IMR-90 (cell line): ENCODE measurements at regions not wholly inside any gene's neighbourhood (a gene's known extent, or its start where the extent isn't known, plus 50 kb on each side); places are given as distances from the start of the nearest gene placed in this dataset.

Experiments
- ATAC-seq: fragments of 200-7000 bp; cut with Tn5 transposase; 2 replicates; pipeline ENCODE4 v1.9.1; 2020; ENCODE audit warnings: low read depth, mild to moderate bottlenecking, moderate library complexity
- BruUV-seq: library from RNA; stranded (reverse); fragments of 400-500 nt; replicated peaks from 2 replicates; lab custom pipeline; 2021; lab: Mats Ljungman, UMichigan
- CTCF ChIA-PET: fragments of 300-600 bp; formaldehyde crosslinking; extraction: SDS; loops from one replicate; lab custom pipeline; 2021; ENCODE audit warnings: antibody characterized with exemption; lab: Yijun Ruan, JAX
- POLR2A ChIA-PET: fragments of 300-600 bp; sonication (Branson Sonifier 250); formaldehyde crosslinking; loops from one replicate; lab custom pipeline; 2022; ENCODE audit warnings: antibody characterized with exemption; ENCODE audit not compliant: unreplicated experiment; lab: Charles Lee
- DNase-seq: peaks from one replicate; pipeline ENCODE4 v3.0.0; 2013
- H2AFZ ChIP-seq: replicated peaks from 2 replicates; pipeline ENCODE3; 2013; ENCODE audit warnings: low read length, mild to moderate bottlenecking; ENCODE audit not compliant: poor library complexity
- H2AK5ac ChIP-seq: 2 replicates; pipeline ENCODE4 v1.6.1; 2013; ENCODE audit warnings: low read depth, low read length, inconsistent platforms
- H2AK9ac ChIP-seq: replicated peaks from 2 replicates; pipeline ENCODE3; 2013; ENCODE audit warnings: mild to moderate bottlenecking, low read depth, low read length, moderate library complexity; ENCODE audit not compliant: poor library complexity
- H2BK120ac ChIP-seq: 2 replicates; pipeline ENCODE4 v1.6.1; 2013; ENCODE audit warnings: low read depth, low read length, inconsistent platforms
- H2BK15ac ChIP-seq: 3 replicates; pipeline ENCODE4 v1.6.1; 2013; ENCODE audit warnings: low read depth, low read length, inconsistent platforms
- H2BK20ac ChIP-seq: 2 replicates; pipeline ENCODE4 v1.6.1; 2013; ENCODE audit warnings: low read depth, mild to moderate bottlenecking, inconsistent platforms, low read length, moderate library complexity
- H2BK5ac ChIP-seq: 2 replicates; pipeline ENCODE4 v1.6.1; 2013; ENCODE audit warnings: mild to moderate bottlenecking, low read depth, low read length, inconsistent platforms; ENCODE audit not compliant: poor library complexity, severe bottlenecking
- H3K14ac ChIP-seq: replicated peaks from 2 replicates; pipeline ENCODE4 v1.6.1; 2013; ENCODE audit warnings: low read depth, low read length, inconsistent platforms
- H3K18ac ChIP-seq: 2 replicates; pipeline ENCODE4 v1.6.1; 2013; ENCODE audit warnings: low read depth, low read length, control low read depth
- H3K23ac ChIP-seq: 2 replicates; pipeline ENCODE4 v1.6.1; 2013; ENCODE audit warnings: low read depth, low read length, inconsistent platforms
- H3K27ac ChIP-seq: 2 replicates; pipeline ENCODE4 v1.5.1; 2013; ENCODE audit warnings: mild to moderate bottlenecking, control low read depth, low read length; ENCODE audit not compliant: insufficient read depth
- H3K27me3 ChIP-seq: 2 replicates; pipeline ENCODE4 v1.6.1; 2013; ENCODE audit warnings: low read length; ENCODE audit not compliant: control insufficient read depth, insufficient read depth
- H3K36me3 ChIP-seq: 2 replicates; pipeline ENCODE4 v1.6.1; 2013; ENCODE audit warnings: low read length, mixed read lengths; ENCODE audit not compliant: control insufficient read depth, insufficient read depth
- H3K4ac ChIP-seq: 2 replicates; pipeline ENCODE4 v1.6.1; 2013; ENCODE audit warnings: low read depth, low read length, inconsistent platforms
- H3K4me1 ChIP-seq: 2 replicates; pipeline ENCODE4 v1.6.1; 2013; ENCODE audit warnings: low read length, mixed read lengths; ENCODE audit not compliant: control insufficient read depth, insufficient read depth
- H3K4me2 ChIP-seq: 2 replicates; pipeline ENCODE4 v1.6.1; 2013; ENCODE audit warnings: low read depth, mild to moderate bottlenecking, control low read depth, low read length, moderate library complexity
- H3K4me3 ChIP-seq: 2 replicates; pipeline ENCODE4 v1.5.1; 2013; ENCODE audit warnings: low read depth, mild to moderate bottlenecking, control low read depth, low read length, moderate library complexity; ENCODE audit not compliant: insufficient read depth
- H3K56ac ChIP-seq: 2 replicates; pipeline ENCODE4 v1.6.1; 2013; ENCODE audit warnings: low read length, inconsistent platforms; ENCODE audit not compliant: insufficient read depth; ENCODE audit errors: extremely low read depth
- H3K79me1 ChIP-seq, 2 experiments: 2 replicates each; pipeline ENCODE4 v1.6.1; 2013; ENCODE audit warnings: low read length in 2 of 2, inconsistent platforms in 1 of 2, low read depth in 1 of 2
- H3K9ac ChIP-seq: 2 replicates; pipeline ENCODE4 v1.6.1; 2013; ENCODE audit warnings: low read depth, low read length, control low read depth
- H3K9me1 ChIP-seq: 2 replicates; pipeline ENCODE4 v1.6.1; 2013; ENCODE audit warnings: low read length, inconsistent platforms; ENCODE audit not compliant: insufficient read depth
- H3K9me3 ChIP-seq: 2 replicates; pipeline ENCODE4 v1.6.1; 2013; ENCODE audit warnings: low read length; ENCODE audit not compliant: control insufficient read depth, insufficient read depth
- H4K20me1 ChIP-seq: 2 replicates; pipeline ENCODE4 v1.6.1; 2013; ENCODE audit warnings: low read length, inconsistent platforms; ENCODE audit not compliant: insufficient read depth
- H4K5ac ChIP-seq: 2 replicates; pipeline ENCODE4 v1.6.1; 2013; ENCODE audit warnings: mild to moderate bottlenecking, low read depth, low read length, control low read depth
- H4K8ac ChIP-seq, 2 experiments: 2 replicates each; pipeline ENCODE4 v1.6.1; 2013; ENCODE audit warnings: low read depth in 2 of 2, low read length in 2 of 2, control low read depth in 1 of 2, inconsistent platforms in 1 of 2
- H4K91ac ChIP-seq: 2 replicates; pipeline ENCODE4 v1.6.1; 2013; ENCODE audit warnings: low read depth, low read length, inconsistent platforms; ENCODE audit not compliant: insufficient read depth
- BHLHE40 ChIP-seq: fragments of 150-350 bp; IDR thresholded peaks from 2 replicates; pipeline ENCODE4 v1.6.1; 2016; ENCODE audit warnings: mild to moderate bottlenecking, low read depth, low read length
- CEBPB ChIP-seq: IDR thresholded peaks from 2 replicates; pipeline ENCODE4 v1.6.1; 2012; ENCODE audit warnings: low read depth, low read length, improper control_type of control experiment
- CHD1 ChIP-seq: IDR thresholded peaks from 2 replicates; pipeline ENCODE4 v1.6.1; 2012; ENCODE audit warnings: low read depth, low read length, improper control_type of control experiment
- FOS ChIP-seq: fragments of 150-350 bp; IDR thresholded peaks from 2 replicates; pipeline ENCODE4 v1.6.1; 2016; ENCODE audit warnings: low read depth, low read length
- MAFK ChIP-seq: IDR thresholded peaks from 2 replicates; pipeline ENCODE4 v1.6.1; 2012; ENCODE audit warnings: low read depth, low read length, improper control_type of control experiment
- MAZ ChIP-seq: IDR thresholded peaks from 2 replicates; pipeline ENCODE4 v1.6.1; 2012; ENCODE audit warnings: low read depth, mild to moderate bottlenecking, low read length, improper control_type of control experiment, moderate library complexity, borderline replicate concordance
- MXI1 ChIP-seq: IDR thresholded peaks from 2 replicates; pipeline ENCODE4 v1.6.1; 2012; ENCODE audit warnings: low read depth, mild to moderate bottlenecking, low read length, moderate library complexity, borderline replicate concordance
- NFE2L2 ChIP-seq: fragments of 150-350 bp; IDR thresholded peaks from 2 replicates; pipeline ENCODE4 v1.6.1; 2016; ENCODE audit warnings: low read depth, mild to moderate bottlenecking, low read length
- POLR2A ChIP-seq: IDR thresholded peaks from 2 replicates; pipeline ENCODE4 v1.6.1; 2012; ENCODE audit warnings: mild to moderate bottlenecking, low read depth, low read length
- RAD21 ChIP-seq: IDR thresholded peaks from 2 replicates; pipeline ENCODE4 v1.6.1; 2012; ENCODE audit warnings: low read length, improper control_type of control experiment
- RCOR1 ChIP-seq: IDR thresholded peaks from 2 replicates; pipeline ENCODE4 v1.6.1; 2012; ENCODE audit warnings: mild to moderate bottlenecking, low read length, improper control_type of control experiment; ENCODE audit not compliant: insufficient replicate concordance
- RFX5 ChIP-seq: IDR thresholded peaks from 2 replicates; pipeline ENCODE4 v1.8.0; 2012; ENCODE audit warnings: low read depth, mild to moderate bottlenecking, low read length, moderate library complexity
- SMC3 ChIP-seq: fragments of 150-350 bp; IDR thresholded peaks from 2 replicates; pipeline ENCODE4 v1.6.1; 2016; ENCODE audit warnings: low read depth, mild to moderate bottlenecking, antibody characterized with exemption, low read length, moderate library complexity
- WGBS, 2 experiments: methylation state at CpG; one replicate each; pipeline versions ENCODE4 v1.1.5 to v1.1.7; 2013; ENCODE audit warnings: missing lambda C conversion rate in 2 of 2; ENCODE audit not compliant: insufficient read length in 1 of 2; ENCODE audit errors: extremely low coverage in 2 of 2; 5-methylcytosine and 5-hydroxymethylcytosine counted together
- dilution Hi-C: fragments of 300-500 bp; cut with HindIII; formaldehyde crosslinking; loops from one replicate; pipeline ENCODE4 v1.14.3; 2018; ENCODE audit warnings: low sequenced_read_pairs; ENCODE audit not compliant: unreplicated experiment
- in situ Hi-C: fragments of 300-500 bp; cut with MboI; formaldehyde crosslinking; loops from 3 replicates; pipeline ENCODE4 v1.14.3; 2019; ENCODE audit warnings: low sequenced_read_pairs, inconsistent platforms, mixed read lengths
- intact Hi-C: fragments of 100-400 bp; cut with micrococcal nuclease; formaldehyde crosslinking; loops from 2 replicates; pipeline ENCODE4 v1.10.0; 2022
- TF ChIP-seq, protein P1 (sequence below): fragments of 150-350 bp; IDR thresholded peaks from 2 replicates; pipeline ENCODE4 v1.6.1; 2017; ENCODE audit warnings: mild to moderate bottlenecking, antibody characterized with exemption, low read length, low read depth
- TF ChIP-seq, protein P2 (sequence below): conservative IDR thresholded peaks from 2 replicates; pipeline ENCODE4 v1.5.1; 2012; ENCODE audit warnings: mild to moderate bottlenecking, low read depth, low read length, improper control_type of control experiment
- TF ChIP-seq, protein P3 (sequence below): fragments of 150-350 bp; IDR thresholded peaks from 2 replicates; pipeline ENCODE4 v1.6.1; 2016; ENCODE audit warnings: low read depth, mild to moderate bottlenecking, low read length, moderate library complexity, borderline replicate concordance

DNA sequence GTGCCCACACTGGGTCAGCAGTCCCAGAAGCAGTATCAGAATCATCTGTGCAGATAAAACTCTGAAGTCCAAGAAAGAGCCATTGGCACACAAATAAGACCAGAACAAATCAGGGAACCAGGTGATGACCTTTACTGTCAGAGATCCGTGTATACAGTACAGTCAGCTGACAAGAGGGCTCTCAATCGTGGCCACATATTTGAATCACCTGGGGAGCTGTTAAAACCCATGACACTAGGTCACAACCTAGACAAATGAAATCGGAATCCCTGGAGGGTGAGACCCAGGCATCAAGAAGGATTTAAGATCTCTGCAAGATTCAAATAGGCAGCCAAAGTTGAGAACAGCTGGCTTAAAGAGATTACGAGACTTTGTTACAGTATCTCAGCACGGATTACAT lies 807.1 kb downstream of the RNF144A start:
- H3K9me3 ChIP-seq = no peaks in the 10 kb centered on the region
- no peak overlapping the region for H3K9ac ChIP-seq
- CTCF ChIA-PET = no interaction called here
- H3K27ac ChIP-seq = no peak overlapping the region
- no peak overlapping the region for H4K91ac ChIP-seq
- H2BK20ac ChIP-seq = no peak overlapping the region
- in situ Hi-C loops (no loop called here), dilution Hi-C loops (no loop called here), intact Hi-C loops (no loop called here)
- ATAC-seq (no peak), DNase-seq (no peak)
- WGBS, 2 experiments = no CpG with 5 or more reads among the region's 5 CpGs
- no peak overlapping the region for H2AK9ac ChIP-seq
- no peak overlapping the region for H4K8ac ChIP-seq
- H2BK15ac ChIP-seq = no peak overlapping the region
- TF ChIP-seq BHLHE40 (no peak), MXI1 (no peak), RAD21 (no peak), POLR2A (no peak), RFX5 (no peak), FOS (no peak), MAFK (no peak), NFE2L2 (no peak), MAZ (no peak), SMC3 (no peak), CEBPB (no peak), CHD1 (no peak), RCOR1 (no peak)
- TF ChIP-seq, protein P1, sequence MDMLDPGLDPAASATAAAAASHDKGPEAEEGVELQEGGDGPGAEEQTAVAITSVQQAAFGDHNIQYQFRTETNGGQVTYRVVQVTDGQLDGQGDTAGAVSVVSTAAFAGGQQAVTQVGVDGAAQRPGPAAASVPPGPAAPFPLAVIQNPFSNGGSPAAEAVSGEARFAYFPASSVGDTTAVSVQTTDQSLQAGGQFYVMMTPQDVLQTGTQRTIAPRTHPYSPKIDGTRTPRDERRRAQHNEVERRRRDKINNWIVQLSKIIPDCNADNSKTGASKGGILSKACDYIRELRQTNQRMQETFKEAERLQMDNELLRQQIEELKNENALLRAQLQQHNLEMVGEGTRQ = no peak
- TF ChIP-seq, protein P2, sequence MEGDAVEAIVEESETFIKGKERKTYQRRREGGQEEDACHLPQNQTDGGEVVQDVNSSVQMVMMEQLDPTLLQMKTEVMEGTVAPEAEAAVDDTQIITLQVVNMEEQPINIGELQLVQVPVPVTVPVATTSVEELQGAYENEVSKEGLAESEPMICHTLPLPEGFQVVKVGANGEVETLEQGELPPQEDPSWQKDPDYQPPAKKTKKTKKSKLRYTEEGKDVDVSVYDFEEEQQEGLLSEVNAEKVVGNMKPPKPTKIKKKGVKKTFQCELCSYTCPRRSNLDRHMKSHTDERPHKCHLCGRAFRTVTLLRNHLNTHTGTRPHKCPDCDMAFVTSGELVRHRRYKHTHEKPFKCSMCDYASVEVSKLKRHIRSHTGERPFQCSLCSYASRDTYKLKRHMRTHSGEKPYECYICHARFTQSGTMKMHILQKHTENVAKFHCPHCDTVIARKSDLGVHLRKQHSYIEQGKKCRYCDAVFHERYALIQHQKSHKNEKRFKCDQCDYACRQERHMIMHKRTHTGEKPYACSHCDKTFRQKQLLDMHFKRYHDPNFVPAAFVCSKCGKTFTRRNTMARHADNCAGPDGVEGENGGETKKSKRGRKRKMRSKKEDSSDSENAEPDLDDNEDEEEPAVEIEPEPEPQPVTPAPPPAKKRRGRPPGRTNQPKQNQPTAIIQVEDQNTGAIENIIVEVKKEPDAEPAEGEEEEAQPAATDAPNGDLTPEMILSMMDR = no peak
- TF ChIP-seq, protein P3, sequence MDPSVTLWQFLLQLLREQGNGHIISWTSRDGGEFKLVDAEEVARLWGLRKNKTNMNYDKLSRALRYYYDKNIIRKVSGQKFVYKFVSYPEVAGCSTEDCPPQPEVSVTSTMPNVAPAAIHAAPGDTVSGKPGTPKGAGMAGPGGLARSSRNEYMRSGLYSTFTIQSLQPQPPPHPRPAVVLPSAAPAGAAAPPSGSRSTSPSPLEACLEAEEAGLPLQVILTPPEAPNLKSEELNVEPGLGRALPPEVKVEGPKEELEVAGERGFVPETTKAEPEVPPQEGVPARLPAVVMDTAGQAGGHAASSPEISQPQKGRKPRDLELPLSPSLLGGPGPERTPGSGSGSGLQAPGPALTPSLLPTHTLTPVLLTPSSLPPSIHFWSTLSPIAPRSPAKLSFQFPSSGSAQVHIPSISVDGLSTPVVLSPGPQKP = no peak
- POLR2A ChIA-PET = no interaction called here
- H3K4me1 ChIP-seq = peaks cover 1% of the 10 kb centered on the region; the same call in 1 of the 2 replicates
- no peak overlapping the region for H3K4me3 ChIP-seq
- H4K5ac ChIP-seq = no peak overlapping the region
- no peaks in the 10 kb centered on the region for H3K36me3 ChIP-seq
- no peaks in the 10 kb centered on the region for H4K20me1 ChIP-seq
- H2BK120ac ChIP-seq = no peak overlapping the region
- H2BK5ac ChIP-seq = no peak overlapping the region
- H3K27me3 ChIP-seq = peaks cover 3% of the 10 kb centered on the region
- no peak overlapping the region for H2AK5ac ChIP-seq
- no peaks in the 10 kb centered on the region for H3K79me1 ChIP-seq
- H3K4me2 ChIP-seq = no peak overlapping the region
- H3K9me1 ChIP-seq = no peaks in the 10 kb centered on the region
- H3K4ac ChIP-seq = no peak overlapping the region
- H3K23ac ChIP-seq = no peak overlapping the region
- no peak overlapping the region for H3K18ac ChIP-seq
- no peak overlapping the region for H2AFZ ChIP-seq
- no peak overlapping the region for H3K14ac ChIP-seq
- H3K56ac ChIP-seq = no peak overlapping the region
- no TSS peak for BruUV-seq
